T-cell (primary cell): ENCODE measurements at regions not wholly inside any gene's neighbourhood (a gene's known extent, or its start where the extent isn't known, plus 50 kb on each side); places are given as distances from the start of the nearest gene placed in this dataset.
A peak's percentile ranks its signal among the peaks of the same experiment; 100 is the strongest.

Experiments
- ATAC-seq, 4 experiments: fragments of 200-7000 bp in 3 of 4; fragments of 150-1000 bp in 1 of 4; cut with Tn5 transposase; replicated peaks in 1 of 4; 1 replicate in 3 of 4; 2 replicates in 1 of 4; pipeline ENCODE4 v1.10.0; 2021; ENCODE audit warnings: moderate library complexity in 3 of 4, mild to moderate bottlenecking in 2 of 4, moderate number of reproducible peaks in 1 of 4
- CTCF ChIA-PET, 2 donors: fragments of 300-600 bp; sonication (Branson Sonifier 250); formaldehyde crosslinking; loops; one replicate each; lab custom pipeline; 2022; ENCODE audit warnings: antibody characterized with exemption in 2 of 2; lab: Charles Lee
- POLR2A ChIA-PET, 2 donors: fragments of 300-600 bp; sonication (Branson Sonifier 250); formaldehyde crosslinking; loops; one replicate each; lab custom pipeline; 2022; ENCODE audit warnings: antibody characterized with exemption in 2 of 2; lab: Charles Lee
- DNase-seq, 35 experiments: peaks; one replicate each; pipeline versions ENCODE4 v3.0.0 to v3.0.0-alpha.2; 2013 to 2023
- H3K27ac ChIP-seq: one replicate; pipeline ENCODE4 v1.5.1; 2013; ENCODE audit warnings: low read length
- H3K27me3 ChIP-seq, 2 experiments: replicated peaks in 1 of 2; 1 replicate in 1 of 2; 2 replicates in 1 of 2; pipeline versions ENCODE4 v1.6.1 to v1.7.0; 2013; ENCODE audit warnings: low read length in 1 of 2, mixed read lengths in 1 of 2; ENCODE audit not compliant: control insufficient read depth in 2 of 2, insufficient read depth in 2 of 2; ENCODE audit errors: extremely low read depth in 1 of 2
- H3K36me3 ChIP-seq, 2 donors: 1 replicate in 1 of 2; 2 replicates in 1 of 2; pipeline versions ENCODE4 v1.6.1 to v1.7.0; 2013; ENCODE audit warnings: low read length in 1 of 2; ENCODE audit not compliant: control insufficient read depth in 2 of 2, insufficient read depth in 1 of 2; ENCODE audit errors: extremely low read depth in 1 of 2
- H3K4me1 ChIP-seq, 2 experiments: 1 replicate in 1 of 2; 2 replicates in 1 of 2; pipeline versions ENCODE4 v1.6.1 to v1.7.0; 2013; ENCODE audit warnings: low read length in 2 of 2, mixed read lengths in 1 of 2; ENCODE audit not compliant: insufficient read depth in 2 of 2, control insufficient read depth in 1 of 2; ENCODE audit errors: extremely low read depth in 1 of 2
- H3K4me3 ChIP-seq, 2 donors: 1 replicate in 1 of 2; 2 replicates in 1 of 2; pipeline versions ENCODE4 v1.5.1 to v1.7.0; 2013; ENCODE audit warnings: mild to moderate bottlenecking in 2 of 2, low read length in 1 of 2, moderate library complexity in 1 of 2; ENCODE audit not compliant: control insufficient read depth in 1 of 2; ENCODE audit errors: extremely low read depth in 1 of 2
- H3K9me3 ChIP-seq: 2 replicates; pipeline ENCODE4 v1.7.0; 2013
- H3K27ac Mint-ChIP-seq, 2 donors: one replicate each; pipeline ENCODE4 v1.8.0; 2020 to 2021; ENCODE audit warnings: mild to moderate bottlenecking in 2 of 2, mixed read lengths in 2 of 2
- H3K27me3 Mint-ChIP-seq, 2 donors: one replicate each; pipeline ENCODE4 v1.8.0; 2021 to 2022; ENCODE audit warnings: mixed read lengths in 2 of 2
- H3K36me3 Mint-ChIP-seq: one replicate; pipeline ENCODE4 v1.8.0; 2021; ENCODE audit warnings: mixed read lengths
- H3K4me1 Mint-ChIP-seq, 3 donors: one replicate each; pipeline ENCODE4 v1.8.0; 2020 to 2022; ENCODE audit warnings: mixed read lengths in 3 of 3, mild to moderate bottlenecking in 1 of 3
- H3K4me3 Mint-ChIP-seq, 3 donors: one replicate each; pipeline ENCODE4 v1.8.0; 2020 to 2022; ENCODE audit warnings: mild to moderate bottlenecking in 3 of 3, mixed read lengths in 3 of 3, moderate library complexity in 3 of 3
- H3K9me3 Mint-ChIP-seq, 3 donors: one replicate each; pipeline ENCODE4 v1.8.0; 2020 to 2022; ENCODE audit warnings: mixed read lengths in 3 of 3
- WGBS: methylation state at CpG from one replicate; pipeline ENCODE4 v1.1.5; 2013; ENCODE audit warnings: missing lambda C conversion rate; ENCODE audit not compliant: insufficient coverage; 5-methylcytosine and 5-hydroxymethylcytosine counted together

DNA sequence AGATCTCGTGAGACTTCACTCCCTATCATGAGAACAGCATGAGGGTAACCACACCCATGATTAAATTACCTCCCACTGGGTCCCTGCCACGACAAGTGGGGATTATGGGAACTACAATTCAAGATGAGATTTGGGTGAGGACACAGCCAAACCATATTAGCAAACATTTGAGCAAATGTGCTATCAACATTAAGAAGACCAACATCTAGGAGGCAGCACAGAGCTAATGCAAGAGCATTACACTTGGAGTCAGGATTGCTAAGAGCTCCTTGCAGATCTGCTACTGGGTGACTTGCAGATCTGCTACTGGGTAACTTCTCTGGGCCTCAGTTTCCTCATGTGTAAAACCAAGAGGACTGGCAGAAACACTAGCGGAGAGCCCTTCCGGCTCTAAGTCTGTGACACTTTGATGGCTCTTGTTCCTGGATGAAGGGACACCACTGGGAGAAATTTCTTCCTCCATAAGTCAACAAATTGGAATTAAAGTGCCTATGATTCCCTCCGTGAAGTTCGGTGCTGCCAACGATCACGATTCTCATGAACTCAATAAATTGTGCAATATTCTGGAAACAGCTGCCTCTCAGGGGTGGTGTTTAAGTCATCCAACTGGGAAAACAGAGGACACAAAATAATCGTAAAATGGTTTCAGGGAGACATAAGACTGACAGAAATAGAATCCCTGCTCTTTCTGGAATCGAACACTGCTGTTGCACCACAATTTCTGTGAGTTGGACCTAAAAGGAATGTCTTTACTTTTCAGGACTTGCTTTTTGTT, 115.8 kb upstream of the ITGB1 start:
- ChIA-PET POLR2A (no interaction called here), CTCF (no interaction called here)
- 96% methylated on average over 6 of the region's 10 CpGs for WGBS
- Mint-ChIP-seq H3K4me3 (no peak overlapping the region), H3K27ac (no peak overlapping the region), H3K4me1 (peaks cover 3 to 19% (median 7%) of the 10 kb centered on the region in 3 donors), H3K27me3 (no peaks in the 10 kb centered on the region), H3K9me3 (no peaks in the 10 kb centered on the region), H3K36me3 (peaks cover 10% of the 10 kb centered on the region)
- ATAC-seq (no peak), DNase-seq (peak in 1 of 35 experiments; percentile 11)
- no peaks in the 10 kb centered on the region for H3K9me3 ChIP-seq
- no peaks in the 10 kb centered on the region for H3K36me3 ChIP-seq
- no peak overlapping the region for H3K4me3 ChIP-seq
- H3K27ac ChIP-seq = no peak overlapping the region
- no peaks in the 10 kb centered on the region for H3K27me3 ChIP-seq
- no peaks in the 10 kb centered on the region for H3K4me1 ChIP-seq

DNA sequence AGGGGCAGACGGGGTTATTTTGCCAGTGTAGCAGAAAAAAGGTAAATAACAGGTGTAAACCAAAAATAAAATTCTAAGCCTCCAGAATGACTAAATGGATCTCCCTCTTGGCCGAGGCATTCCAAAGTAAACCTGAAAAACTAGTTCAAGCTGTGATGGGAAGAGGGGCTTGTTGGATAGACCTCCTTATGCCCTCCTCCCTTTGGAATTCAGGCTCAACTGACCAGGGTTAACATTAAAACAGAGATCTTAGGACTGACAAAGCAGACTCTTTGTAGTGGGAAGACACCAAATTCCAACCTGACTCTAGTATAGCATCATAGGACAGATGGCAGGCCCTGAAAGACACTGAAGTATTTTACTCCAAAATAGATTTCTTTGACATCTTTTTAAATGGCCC, 113.8 kb upstream of the ITGB1 start:
- Mint-ChIP-seq H3K4me1 (peaks cover 3 to 16% (median 12%) of the 10 kb centered on the region in 3 donors), H3K27me3 (no peaks in the 10 kb centered on the region), H3K27ac (no peak overlapping the region), H3K4me3 (no peak overlapping the region), H3K9me3 (no peaks in the 10 kb centered on the region), H3K36me3 (peaks cover 10% of the 10 kb centered on the region)
- ATAC-seq (no peak), DNase-seq (no peak)
- Histone ChIP-seq H3K36me3 (no peaks in the 10 kb centered on the region), H3K4me3 (no peak overlapping the region), H3K4me1 (no peaks in the 10 kb centered on the region), H3K27ac (no peak overlapping the region), H3K9me3 (no peaks in the 10 kb centered on the region), H3K27me3 (no peaks in the 10 kb centered on the region)
- POLR2A ChIA-PET = no interaction called here
- WGBS = no CpG with 5 or more reads among the region's 2 CpGs
- CTCF ChIA-PET = no interaction called here

DNA sequence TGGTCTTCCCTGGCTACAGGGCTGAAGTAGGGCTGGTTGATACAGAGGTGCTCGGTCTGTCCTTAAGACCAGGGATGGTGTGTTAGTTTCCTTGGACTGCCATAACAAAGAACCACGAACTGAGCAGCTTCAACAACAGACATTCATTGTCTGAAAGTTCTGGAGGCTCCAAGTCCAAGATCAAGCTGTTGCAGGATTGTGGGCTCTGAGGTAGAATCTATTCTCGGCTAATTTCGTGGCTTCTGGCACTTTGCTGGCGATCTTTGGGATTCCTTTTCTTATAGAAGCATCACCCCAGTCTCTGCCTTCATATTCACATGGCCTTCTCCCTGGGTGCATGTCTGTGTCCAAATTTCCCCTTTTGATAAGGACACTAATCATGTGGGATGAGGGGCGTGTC, 112.1 kb upstream of the ITGB1 start:
- H3K4me1 ChIP-seq = no peaks in the 10 kb centered on the region
- H3K27ac ChIP-seq = no peak overlapping the region
- no peaks in the 10 kb centered on the region for H3K9me3 ChIP-seq
- ATAC-seq (no peak), DNase-seq (no peak)
- Mint-ChIP-seq H3K4me1 (peaks cover 3 to 18% (median 12%) of the 10 kb centered on the region in 3 donors), H3K9me3 (no peaks in the 10 kb centered on the region), H3K36me3 (peaks cover 10% of the 10 kb centered on the region), H3K27ac (no peak overlapping the region), H3K4me3 (no peak overlapping the region), H3K27me3 (no peaks in the 10 kb centered on the region)
- H3K27me3 ChIP-seq = no peaks in the 10 kb centered on the region
- ChIA-PET CTCF (no interaction called here), POLR2A (no interaction called here)
- 100% methylated on average over 1 of the region's 6 CpGs for WGBS
- no peak overlapping the region for H3K4me3 ChIP-seq
- H3K36me3 ChIP-seq = no peaks in the 10 kb centered on the region

DNA sequence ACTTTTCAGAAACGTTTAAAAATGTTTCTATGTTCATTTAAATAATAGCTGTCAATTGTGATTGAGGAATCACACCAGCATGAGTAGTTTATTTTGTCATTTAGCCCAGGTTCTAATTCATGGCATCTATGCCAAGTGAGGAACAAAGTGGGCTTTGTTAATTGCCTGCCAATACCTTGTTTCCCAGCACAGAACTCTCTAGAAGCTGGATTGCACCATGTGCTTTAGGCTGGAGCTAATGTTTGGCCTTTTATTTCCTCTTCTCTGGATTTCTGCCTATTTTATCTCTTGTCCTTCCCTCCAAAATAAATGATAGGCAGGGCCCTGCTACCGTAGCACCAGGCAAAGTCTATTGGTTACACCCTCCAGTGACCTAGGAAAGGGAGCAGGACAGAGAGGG, 109.9 kb upstream of the ITGB1 start:
- Histone ChIP-seq H3K27me3 (no peaks in the 10 kb centered on the region), H3K4me1 (no peaks in the 10 kb centered on the region), H3K9me3 (no peaks in the 10 kb centered on the region), H3K36me3 (no peaks in the 10 kb centered on the region), H3K27ac (no peak overlapping the region), H3K4me3 (no peak overlapping the region)
- WGBS = no CpG with 5 or more reads among the region's 2 CpGs
- H3K27ac Mint-ChIP-seq = no peak overlapping the region
- DNase-seq = no peak
- ATAC-seq = no peak
- H3K4me1 Mint-ChIP-seq = peaks cover 0 to 18% (median 12%) of the 10 kb centered on the region in 3 donors
- POLR2A ChIA-PET = no interaction called here
- H3K9me3 Mint-ChIP-seq = no peaks in the 10 kb centered on the region
- H3K27me3 Mint-ChIP-seq = no peaks in the 10 kb centered on the region
- CTCF ChIA-PET = interaction anchor here in 1 of 2 donors (0.6 kb wide), 1 partner anchor 12 kb away, joined by 3 read pairs; no protein-coding TSS in a partner anchor
- peaks cover 2% of the 10 kb centered on the region for H3K36me3 Mint-ChIP-seq
- H3K4me3 Mint-ChIP-seq = no peak overlapping the region

DNA sequence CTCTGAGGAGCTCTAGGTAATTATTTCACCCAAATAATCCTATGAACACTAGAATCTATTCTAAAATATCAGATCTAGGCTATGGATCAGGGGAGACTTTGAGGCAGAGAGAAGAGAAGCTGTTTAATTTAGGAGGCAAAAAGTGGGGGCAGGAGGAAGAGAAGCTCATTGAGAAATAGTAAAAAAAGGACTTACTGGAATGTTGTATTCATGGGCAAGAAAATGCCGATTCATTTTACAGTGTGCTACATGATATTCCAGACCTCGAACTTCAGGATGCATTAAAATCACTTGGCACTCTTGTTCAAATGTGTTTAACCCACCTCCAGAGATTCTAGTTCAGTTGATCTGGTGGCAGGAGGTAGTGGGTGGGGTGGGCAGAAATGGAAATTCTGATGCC, 109.5 kb upstream of the ITGB1 start:
- ChIA-PET CTCF (interaction anchor here in 1 of 2 donors (0.6 kb wide), 1 partner anchor 12 kb away, joined by 3 read pairs; no protein-coding TSS in a partner anchor), POLR2A (no interaction called here)
- H3K4me1 Mint-ChIP-seq = peaks cover 0 to 18% (median 12%) of the 10 kb centered on the region in 3 donors
- Histone ChIP-seq H3K4me3 (no peak overlapping the region), H3K27ac (no peak overlapping the region), H3K27me3 (no peaks in the 10 kb centered on the region), H3K4me1 (no peaks in the 10 kb centered on the region), H3K9me3 (no peaks in the 10 kb centered on the region), H3K36me3 (no peaks in the 10 kb centered on the region)
- H3K9me3 Mint-ChIP-seq = no peaks in the 10 kb centered on the region
- H3K4me3 Mint-ChIP-seq = no peak overlapping the region
- DNase-seq = no peak
- no peaks in the 10 kb centered on the region for H3K27me3 Mint-ChIP-seq
- H3K36me3 Mint-ChIP-seq = peaks cover 2% of the 10 kb centered on the region
- ATAC-seq = no peak
- WGBS = no CpG with 5 or more reads among the region's 2 CpGs
- H3K27ac Mint-ChIP-seq = no peak overlapping the region

DNA sequence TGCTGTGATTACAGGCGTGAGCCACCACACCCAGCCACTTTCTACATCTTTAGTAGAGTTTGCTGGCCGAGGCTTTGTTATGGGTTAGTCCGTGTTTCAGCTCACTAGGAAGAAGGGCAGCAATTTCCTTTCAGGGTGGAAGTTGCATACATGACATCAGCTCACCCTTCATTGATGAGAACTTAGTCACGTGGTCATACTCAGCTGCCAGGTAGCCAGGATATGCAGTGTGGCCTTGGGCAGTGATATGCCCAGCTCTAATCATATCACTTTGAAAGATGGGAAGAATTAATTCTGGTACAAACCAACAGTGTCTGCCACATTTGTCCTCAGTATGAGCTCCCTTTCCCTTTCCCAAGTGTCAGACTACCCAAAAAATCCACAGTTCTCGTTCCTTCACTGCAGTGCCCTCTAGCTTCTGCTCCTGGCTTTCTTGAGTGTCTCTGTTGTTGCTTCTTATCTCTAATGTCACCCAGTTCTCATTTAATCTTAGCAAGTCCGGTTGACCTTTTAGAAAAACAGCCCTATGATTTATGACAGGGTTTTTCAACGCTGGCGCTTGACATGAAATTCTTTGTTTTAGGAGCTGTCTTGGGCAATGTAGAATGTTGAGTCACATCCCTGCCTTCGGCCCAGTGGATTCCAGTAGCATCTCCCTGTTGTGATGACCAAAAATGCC, 108.7 kb upstream of the ITGB1 start:
- Histone ChIP-seq H3K9me3 (no peaks in the 10 kb centered on the region), H3K4me1 (no peaks in the 10 kb centered on the region), H3K4me3 (no peak overlapping the region), H3K36me3 (no peaks in the 10 kb centered on the region), H3K27me3 (no peaks in the 10 kb centered on the region), H3K27ac (no peak overlapping the region)
- 80% methylated on average over 1 of the region's 9 CpGs for WGBS
- Mint-ChIP-seq H3K36me3 (no peaks in the 10 kb centered on the region), H3K9me3 (no peaks in the 10 kb centered on the region), H3K4me3 (no peak overlapping the region), H3K4me1 (peaks cover 0 to 20% (median 12%) of the 10 kb centered on the region in 3 donors), H3K27ac (no peak overlapping the region), H3K27me3 (no peaks in the 10 kb centered on the region)
- DNase-seq = no peak
- ChIA-PET POLR2A (interaction anchor here in 1 of 2 donors (0.6 kb wide), 1 partner anchor 53 kb away, joined by 6 read pairs; no protein-coding TSS in a partner anchor), CTCF (interaction anchor here (0.5 to 0.6 kb wide), 2 partner anchors 11 to 83 kb away, joined by 4 read pairs; no protein-coding TSS in a partner anchor)
- no peak for ATAC-seq
